ENCODE measurements at regions not wholly inside any gene's neighbourhood (a gene's known extent, or its start where the extent isn't known, plus 50 kb on each side); places are given as distances from the start of the nearest gene placed in this dataset.

GRCh38 chr9:38195737-38196161 lies 126.7 kb upstream of the SHB start:
- no peaks in the 10 kb centered on the region for H3F3A ChIP-seq (ENCODE audit: insufficient read depth, low read length)
- no peaks in the 10 kb centered on the region for H3K27me3 ChIP-seq (replicated peaks; ENCODE audit: insufficient read depth, low read length)
- no peak overlapping the region for H3K4me2 ChIP-seq (ENCODE audit: low read depth, low read length)
- H3K27ac ChIP-seq (ENCODE audit: low read length): no peak overlapping the region
- no peaks in the 10 kb centered on the region for H3K9me2 ChIP-seq (replicated peaks; ENCODE audit: insufficient read depth, low read length)
- no peak overlapping the region for H3K9ac ChIP-seq (ENCODE audit: low read length)
- no peaks in the 10 kb centered on the region for H3K79me2 ChIP-seq (ENCODE audit: low read length)
- H3K4me1 ChIP-seq (ENCODE audit: low read length): no peaks in the 10 kb centered on the region
- H2AFZ ChIP-seq (ENCODE audit: low read length): no peak overlapping the region
- no peak for TF ChIP-seq EZH2 (optimal IDR thresholded peaks at IDR 0.05; ENCODE audit: low read depth, low read length)
- TF ChIP-seq CTCF (IDR thresholded peaks at IDR 0.05; ENCODE audit: low read length): no peak
- TF ChIP-seq EZH2phosphoT487 (IDR thresholded peaks at IDR 0.05; ENCODE audit: low read length): no peak
- no peak for DNase-seq
- no peaks in the 10 kb centered on the region for H4K20me1 ChIP-seq (ENCODE audit: insufficient read depth, low read length)
- H3K4me3 ChIP-seq (ENCODE audit: low read length): no peak overlapping the region
- no peaks in the 10 kb centered on the region for H3K36me3 ChIP-seq (replicated peaks; ENCODE audit: insufficient read depth, low read length)
- H3K9me3 ChIP-seq (replicated peaks; ENCODE audit: insufficient read depth, low read length): no peaks in the 10 kb centered on the region

DNA sequence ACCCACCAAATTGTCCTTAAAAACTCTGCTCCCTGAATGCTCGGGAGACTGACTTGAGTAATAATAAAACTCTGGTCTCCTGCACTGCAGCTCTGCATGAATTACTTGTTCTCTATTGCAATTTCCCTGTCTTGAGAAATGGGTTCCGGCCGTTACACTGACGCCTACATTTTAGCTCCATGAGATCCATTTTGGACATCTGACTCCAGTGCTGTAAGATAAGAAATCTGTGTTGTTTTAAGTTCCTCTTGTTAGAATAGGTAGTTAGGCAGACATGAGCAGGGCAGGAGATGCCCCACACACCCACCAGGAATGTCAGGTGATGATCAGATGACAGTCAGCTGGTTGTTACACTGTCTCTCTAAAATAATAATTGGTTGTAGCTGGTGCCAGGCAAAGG lies 125.8 kb upstream of the SHB start:
- Histone ChIP-seq H3F3A (ENCODE audit: insufficient read depth, low read length) (no peaks in the 10 kb centered on the region), H3K9me2 (replicated peaks; ENCODE audit: insufficient read depth, low read length) (no peaks in the 10 kb centered on the region), H2AFZ (ENCODE audit: low read length) (no peak overlapping the region), H3K9me3 (replicated peaks; ENCODE audit: insufficient read depth, low read length) (no peaks in the 10 kb centered on the region), H3K4me3 (ENCODE audit: low read length) (no peak overlapping the region), H4K20me1 (ENCODE audit: insufficient read depth, low read length) (no peaks in the 10 kb centered on the region), H3K36me3 (replicated peaks; ENCODE audit: insufficient read depth, low read length) (no peaks in the 10 kb centered on the region), H3K4me2 (ENCODE audit: low read depth, low read length) (no peak overlapping the region), H3K27me3 (replicated peaks; ENCODE audit: insufficient read depth, low read length) (no peaks in the 10 kb centered on the region), H3K79me2 (ENCODE audit: low read length) (no peaks in the 10 kb centered on the region), H3K27ac (ENCODE audit: low read length) (no peak overlapping the region), H3K4me1 (ENCODE audit: low read length) (no peaks in the 10 kb centered on the region), H3K9ac (ENCODE audit: low read length) (no peak overlapping the region)
- no peak for DNase-seq
- TF ChIP-seq CTCF (IDR thresholded peaks at IDR 0.05; ENCODE audit: low read length) (no peak), EZH2phosphoT487 (IDR thresholded peaks at IDR 0.05; ENCODE audit: low read length) (no peak), EZH2 (optimal IDR thresholded peaks at IDR 0.05; ENCODE audit: low read depth, low read length) (no peak)

DNA sequence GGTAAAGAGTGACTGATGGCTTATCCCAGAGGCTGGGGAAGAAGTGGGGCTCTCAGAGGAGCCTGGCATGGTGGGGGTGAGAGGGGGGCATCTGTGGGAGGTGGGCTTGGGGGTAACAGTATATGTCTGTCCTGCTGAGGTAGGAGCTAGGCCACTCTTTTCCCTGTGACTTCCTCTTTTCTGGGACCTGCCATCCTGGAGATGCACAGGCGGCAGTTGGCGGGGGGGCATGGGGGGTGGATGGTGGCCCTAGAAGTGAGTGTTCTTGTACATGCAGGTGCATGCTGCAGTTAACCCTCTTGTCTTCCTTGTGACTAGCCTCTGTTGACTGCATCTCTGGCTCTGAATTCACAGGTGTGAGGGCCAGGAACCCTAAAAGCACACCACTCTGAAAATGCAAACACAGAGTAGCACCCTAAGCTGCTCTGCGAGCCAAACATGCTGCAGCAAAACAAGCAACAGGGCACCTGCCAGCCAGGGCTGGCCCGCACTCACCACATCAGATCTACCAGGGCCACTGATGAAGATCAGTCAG lies 123.8 kb upstream of the SHB start:
- H3F3A ChIP-seq (ENCODE audit: insufficient read depth, low read length): no peaks in the 10 kb centered on the region
- H3K27me3 ChIP-seq (replicated peaks; ENCODE audit: insufficient read depth, low read length): no peaks in the 10 kb centered on the region
- H4K20me1 ChIP-seq (ENCODE audit: insufficient read depth, low read length): no peaks in the 10 kb centered on the region
- no peaks in the 10 kb centered on the region for H3K4me1 ChIP-seq (ENCODE audit: low read length)
- H3K9ac ChIP-seq (ENCODE audit: low read length): no peak overlapping the region
- no peak overlapping the region for H3K4me3 ChIP-seq (ENCODE audit: low read length)
- no peak for DNase-seq
- no peak overlapping the region for H2AFZ ChIP-seq (ENCODE audit: low read length)
- H3K9me2 ChIP-seq (replicated peaks; ENCODE audit: insufficient read depth, low read length): no peaks in the 10 kb centered on the region
- no peak overlapping the region for H3K4me2 ChIP-seq (ENCODE audit: low read depth, low read length)
- no peaks in the 10 kb centered on the region for H3K36me3 ChIP-seq (replicated peaks; ENCODE audit: insufficient read depth, low read length)
- H3K9me3 ChIP-seq (replicated peaks; ENCODE audit: insufficient read depth, low read length): no peaks in the 10 kb centered on the region
- H3K27ac ChIP-seq (ENCODE audit: low read length): no peak overlapping the region
- TF ChIP-seq EZH2 (optimal IDR thresholded peaks at IDR 0.05; ENCODE audit: low read depth, low read length): no peak
- TF ChIP-seq CTCF (IDR thresholded peaks at IDR 0.05; ENCODE audit: low read length): no peak
- no peak for TF ChIP-seq EZH2phosphoT487 (IDR thresholded peaks at IDR 0.05; ENCODE audit: low read length)
- no peaks in the 10 kb centered on the region for H3K79me2 ChIP-seq (ENCODE audit: low read length)

All from MM.1S (cell line).